Pancreas (tissue), 10 donors: ENCODE measurements at regions not wholly inside any gene's neighbourhood (a gene's known extent, or its start where the extent isn't known, plus 50 kb on each side); places are given as distances from the start of the nearest gene placed in this dataset.
"Not testable (repeated sequence)": the region's sequence is repeated elsewhere in the genome, so short reads cannot be mapped to it uniquely, and the experiment has no call there.

Experiments
- ATAC-seq, 4 donors: fragments of 200-7000 bp; cut with Tn5 transposase; one replicate each; pipeline versions ENCODE4 v1.8.0 to v1.9.1; 2020; ENCODE audit warnings: mild to moderate bottlenecking in 4 of 4, moderate library complexity in 4 of 4
- DNase-seq, 6 donors: peaks; one replicate each; pipeline ENCODE4 v3.0.0-alpha.2; 2020
- FAIRE-seq: peaks from 2 replicates; lab custom pipeline; 2012; peaks lifted over from hg19 to GRCh38; lab: Jason Lieb, UNC
- H3K27ac ChIP-seq, 4 donors: fragments of 200-600 bp; sonication (generic); 1 replicate in 3 of 4; 2 replicates in 1 of 4; pipeline versions ENCODE4 v1.5.0 to v1.8.0; 2020
- H3K27me3 ChIP-seq, 4 donors: fragments of 200-600 bp; one replicate each; pipeline ENCODE4 v1.8.0; 2021
- H3K36me3 ChIP-seq, 3 donors: fragments of 200-600 bp; sonication (generic) in 1 of 3; one replicate each; pipeline versions ENCODE4 v1.5.0 to v1.8.0; 2020 to 2021
- H3K4me1 ChIP-seq, 3 donors: fragments of 200-600 bp; one replicate each; pipeline ENCODE4 v1.8.0; 2021
- H3K4me3 ChIP-seq, 4 donors: fragments of 200-600 bp; sonication (generic) in 2 of 4; one replicate each; pipeline versions ENCODE4 v1.5.0 to v1.8.0; 2020 to 2021
- H3K9me3 ChIP-seq, 4 donors: fragments of 200-600 bp; one replicate each; pipeline ENCODE4 v1.8.0; 2021
- CTCF ChIP-seq, 4 donors: fragments of 200-600 bp; sonication (generic) in 3 of 4; IDR thresholded peaks; one replicate each; pipeline versions ENCODE4 v1.5.0 to v1.8.0; 2021; ENCODE audit warnings: antibody characterized with exemption in 4 of 4
- WGBS, 2 donors: extraction: QIAGEN DNeasy Blood & Tissue Kit; methylation state at CpG; one replicate each; pipeline ENCODE4 v1.1.7; 2013; 5-methylcytosine and 5-hydroxymethylcytosine counted together
- intact Hi-C, 3 donors: fragments of 100-400 bp; cut with DNase I; formaldehyde crosslinking; loops; one replicate each; pipeline versions ENCODE4 v1.11.1 to v1.14.2; 2022
- donor health status: healthy with polysubstance abuse.
- donor health status: DM: no; HTN: no; CAD: no; lungs with moderate emphysema.
- donor health status: DM: no; HTN: no; CAD: no.
- donor health status: control.
- donor health status: control.
- donor health status: Bipolar disorder and iron deficiency.
- donor health status: DM: yes; HTN: yes; CAD: no.
- donor health status: DM: no; HTN: no; CAD: no.
- donor health status: DM: no; HTN: no; CAD: no.
- donor health status: DM: yes; HTN: yes; CAD: no.

GRCh38 chr5:79924936-79925893, 65.8 kb downstream of the MTX3 start:
- no peak overlapping the region for H3K4me3 ChIP-seq
- no peak for FAIRE-seq
- no peaks in the 10 kb centered on the region for H3K27me3 ChIP-seq
- no peaks in the 10 kb centered on the region for H3K4me1 ChIP-seq
- no peaks in the 10 kb centered on the region for H3K36me3 ChIP-seq
- intact Hi-C loops: no loop called here
- no peaks in the 10 kb centered on the region for H3K9me3 ChIP-seq
- TF ChIP-seq CTCF (IDR thresholded peaks at IDR 0.05): no peak
- no peak for DNase-seq
- no peak for ATAC-seq
- WGBS, 2 donors: 68 to 79% methylated on average over 9 of the region's 9 CpGs
- H3K27ac ChIP-seq: no peak overlapping the region

GRCh38 chr5:79923431-79923830, 67.6 kb downstream of the MTX3 start:
- TF ChIP-seq CTCF (IDR thresholded peaks at IDR 0.05): no peak
- H3K4me1 ChIP-seq: no peaks in the 10 kb centered on the region
- no peaks in the 10 kb centered on the region for H3K27me3 ChIP-seq
- H3K27ac ChIP-seq: no peak overlapping the region
- ATAC-seq: no peak
- intact Hi-C loops: no loop called here
- FAIRE-seq: no peak
- 20 to 25% methylated on average over 1 of the region's 1 CpG for WGBS, 2 donors
- H3K4me3 ChIP-seq: no peak overlapping the region
- H3K36me3 ChIP-seq: no peaks in the 10 kb centered on the region
- no peaks in the 10 kb centered on the region for H3K9me3 ChIP-seq
- no peak for DNase-seq

- ATAC-seq (no peak), FAIRE-seq (no peak), DNase-seq (no peak)
- TF ChIP-seq CTCF (IDR thresholded peaks at IDR 0.05): no peak
- H3K36me3 ChIP-seq: no peaks in the 10 kb centered on the region
- no peaks in the 10 kb centered on the region for H3K4me1 ChIP-seq
- 85 to 88% methylated on average over 2 of the region's 2 CpGs for whole genome bisulfite sequencing, 2 donors
- H3K27ac ChIP-seq: no peak overlapping the region
- intact Hi-C loops: no loop called here
- H3K4me3 ChIP-seq: no peak overlapping the region
- H3K27me3 ChIP-seq: no peaks in the 10 kb centered on the region
- no peaks in the 10 kb centered on the region for H3K9me3 ChIP-seq
These were observed 68.4 kb downstream of the MTX3 start for GRCh38 chr5:79922626-79923025.

- H3K27ac ChIP-seq, DNase-seq, H3K27me3 ChIP-seq, H3K36me3 ChIP-seq, FAIRE-seq, ATAC-seq, H3K4me3 ChIP-seq, intact Hi-C loops, H3K9me3 ChIP-seq, H3K4me1 ChIP-seq: not testable (repeated sequence)
- WGBS, 2 donors: 88 to 94% methylated on average over 1 of the region's 1 CpG
These were observed 83.6 kb downstream of the MTX3 start for GRCh38 chr5:79907452-79907851.

GRCh38 chr5:79902571-79902970, 88.5 kb downstream of the MTX3 start:
- H3K9me3 ChIP-seq, H3K27me3 ChIP-seq, H3K4me1 ChIP-seq, FAIRE-seq, DNase-seq, H3K36me3 ChIP-seq, H3K27ac ChIP-seq, ATAC-seq, intact Hi-C loops, H3K4me3 ChIP-seq: not testable (repeated sequence)
- 89 to 97% methylated on average over 6 to 10 of the region's 10 CpGs for WGBS, 2 donors

- Histone ChIP-seq H3K9me3 (no peaks in the 10 kb centered on the region), H3K4me3 (no peak overlapping the region), H3K36me3 (no peaks in the 10 kb centered on the region), H3K27me3 (no peaks in the 10 kb centered on the region), H3K4me1 (no peaks in the 10 kb centered on the region), H3K27ac (no peak overlapping the region)
- DNase-seq (no peak), ATAC-seq (no peak), FAIRE-seq (no peak)
- WGBS, 2 donors: 56 to 73% methylated on average over 5 of the region's 5 CpGs
- intact Hi-C loops: no loop called here
- TF ChIP-seq CTCF (IDR thresholded peaks at IDR 0.05): no peak
These were observed 89.4 kb downstream of the MTX3 start for GRCh38 chr5:79901631-79902030.
